Endodermal cell (in vitro differentiated cells): ENCODE measurements at regions not wholly inside any gene's neighbourhood (a gene's known extent, or its start where the extent isn't known, plus 50 kb on each side); places are given as distances from the start of the nearest gene placed in this dataset.
"Not testable (repeated sequence)": the region's sequence is repeated elsewhere in the genome, so short reads cannot be mapped to it uniquely, and the experiment has no call there.

Source experiments
- DNase-seq: peaks from one replicate; pipeline ENCODE4 v3.0.0-alpha.2; 2017
- H3K27ac ChIP-seq: 2 replicates; pipeline ENCODE4 v1.5.1; 2013; ENCODE audit warnings: mild to moderate bottlenecking, low read depth, low read length, moderate library complexity
- H3K27me3 ChIP-seq: 2 replicates; pipeline ENCODE4 v1.6.1; 2013; ENCODE audit warnings: mild to moderate bottlenecking, low read length, moderate library complexity; ENCODE audit not compliant: insufficient read depth, control insufficient read depth, poor library complexity, severe bottlenecking
- H3K36me3 ChIP-seq: 2 replicates; pipeline ENCODE4 v1.7.0; 2013; ENCODE audit warnings: mild to moderate bottlenecking, low read length, moderate library complexity; ENCODE audit not compliant: control insufficient read depth, insufficient read depth
- H3K4me1 ChIP-seq: one replicate; pipeline ENCODE4 v1.7.0; 2013; ENCODE audit warnings: low read length; ENCODE audit not compliant: control insufficient read depth, insufficient read depth
- H3K4me3 ChIP-seq: 2 replicates; pipeline ENCODE4 v1.5.1; 2013; ENCODE audit warnings: mild to moderate bottlenecking, low read length, moderate library complexity
- H3K9ac ChIP-seq: 2 replicates; pipeline ENCODE4 v1.6.1; 2013; ENCODE audit warnings: mild to moderate bottlenecking, low read length, moderate library complexity; ENCODE audit not compliant: poor library complexity, severe bottlenecking; ENCODE audit errors: extremely low read depth
- H3K9me3 ChIP-seq: 2 replicates; pipeline ENCODE4 v1.6.1; 2013; ENCODE audit warnings: mild to moderate bottlenecking, low read length, moderate library complexity; ENCODE audit not compliant: control insufficient read depth
- H3K27ac Mint-ChIP-seq: 2 replicates; pipeline ENCODE4 v1.8.0; 2020; ENCODE audit warnings: mixed read lengths
- H3K27me3 Mint-ChIP-seq: 2 replicates; pipeline ENCODE4 v1.8.0; 2021; ENCODE audit warnings: mild to moderate bottlenecking, mixed read lengths; ENCODE audit not compliant: insufficient read depth
- H3K36me3 Mint-ChIP-seq: 2 replicates; pipeline ENCODE4 v1.8.0; 2020; ENCODE audit warnings: low read depth, mixed read lengths
- H3K4me1 Mint-ChIP-seq: 2 replicates; pipeline ENCODE4 v1.8.0; 2020; ENCODE audit warnings: mixed read lengths
- H3K4me3 Mint-ChIP-seq: 2 replicates; pipeline ENCODE4 v1.8.0; 2020; ENCODE audit warnings: mild to moderate bottlenecking, moderate library complexity, mixed read lengths
- H3K9me3 Mint-ChIP-seq: 2 replicates; pipeline ENCODE4 v1.8.0; 2020; ENCODE audit warnings: mild to moderate bottlenecking, mixed read lengths
- WGBS, 2 experiments: methylation state at CpG; one replicate each; pipeline versions ENCODE4 v1.1.5 to v1.1.7; 2013; ENCODE audit warnings: missing lambda C conversion rate in 2 of 2, mixed read lengths in 1 of 2; ENCODE audit not compliant: insufficient coverage in 1 of 2, insufficient read length in 1 of 2; 5-methylcytosine and 5-hydroxymethylcytosine counted together
- TF ChIP-seq, protein P1 (sequence below): fragments of 200-600 bp; sonication (generic); conservative IDR thresholded peaks from 2 replicates; pipeline ENCODE4 v1.5.0; 2021; ENCODE audit warnings: antibody characterized with exemption, mild to moderate bottlenecking

- not testable (repeated sequence) for H3K9me3 Mint-ChIP-seq, H3K4me3 Mint-ChIP-seq, H3K9me3 ChIP-seq, H3K27ac ChIP-seq, H3K27me3 Mint-ChIP-seq, H3K27ac Mint-ChIP-seq, H3K4me1 ChIP-seq, H3K9ac ChIP-seq, H3K4me3 ChIP-seq, H3K36me3 Mint-ChIP-seq, H3K4me1 Mint-ChIP-seq, H3K36me3 ChIP-seq
- TF ChIP-seq, protein P1, sequence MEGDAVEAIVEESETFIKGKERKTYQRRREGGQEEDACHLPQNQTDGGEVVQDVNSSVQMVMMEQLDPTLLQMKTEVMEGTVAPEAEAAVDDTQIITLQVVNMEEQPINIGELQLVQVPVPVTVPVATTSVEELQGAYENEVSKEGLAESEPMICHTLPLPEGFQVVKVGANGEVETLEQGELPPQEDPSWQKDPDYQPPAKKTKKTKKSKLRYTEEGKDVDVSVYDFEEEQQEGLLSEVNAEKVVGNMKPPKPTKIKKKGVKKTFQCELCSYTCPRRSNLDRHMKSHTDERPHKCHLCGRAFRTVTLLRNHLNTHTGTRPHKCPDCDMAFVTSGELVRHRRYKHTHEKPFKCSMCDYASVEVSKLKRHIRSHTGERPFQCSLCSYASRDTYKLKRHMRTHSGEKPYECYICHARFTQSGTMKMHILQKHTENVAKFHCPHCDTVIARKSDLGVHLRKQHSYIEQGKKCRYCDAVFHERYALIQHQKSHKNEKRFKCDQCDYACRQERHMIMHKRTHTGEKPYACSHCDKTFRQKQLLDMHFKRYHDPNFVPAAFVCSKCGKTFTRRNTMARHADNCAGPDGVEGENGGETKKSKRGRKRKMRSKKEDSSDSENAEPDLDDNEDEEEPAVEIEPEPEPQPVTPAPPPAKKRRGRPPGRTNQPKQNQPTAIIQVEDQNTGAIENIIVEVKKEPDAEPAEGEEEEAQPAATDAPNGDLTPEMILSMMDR = peak; percentile 63
- 90 to 92% methylated on average over 4 to 9 of the region's 9 CpGs for WGBS, 2 experiments
- peak; percentile 77 for DNase-seq
- H3K27me3 ChIP-seq = peaks cover 11% of the 10 kb centered on the region
Observed at GRCh38 chr2:138386191-138386590, 115.4 kb upstream of the SPOPL start.

DNA sequence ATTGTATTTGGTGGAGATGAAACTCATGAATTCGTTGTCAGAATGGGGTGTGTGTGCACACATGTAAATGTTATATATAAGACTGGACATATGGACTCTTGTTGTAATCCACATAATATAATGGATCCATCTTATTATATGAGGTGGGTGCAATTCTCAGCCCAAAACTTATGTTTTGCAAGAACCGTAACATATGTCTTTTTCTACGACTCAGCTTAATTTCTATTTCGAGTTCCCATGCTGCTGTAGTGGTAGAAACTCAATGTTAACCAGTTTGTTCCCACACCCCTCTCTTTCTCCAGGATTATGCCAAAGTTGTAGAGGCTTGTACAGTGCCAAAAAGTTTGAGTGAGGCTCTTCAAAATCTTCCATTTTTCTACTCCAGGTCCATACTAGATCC, 112.5 kb upstream of the SPOPL start:
- no peaks in the 10 kb centered on the region for H3K27me3 Mint-ChIP-seq
- H3K27ac Mint-ChIP-seq = no peak overlapping the region
- DNase-seq = no peak

DNA sequence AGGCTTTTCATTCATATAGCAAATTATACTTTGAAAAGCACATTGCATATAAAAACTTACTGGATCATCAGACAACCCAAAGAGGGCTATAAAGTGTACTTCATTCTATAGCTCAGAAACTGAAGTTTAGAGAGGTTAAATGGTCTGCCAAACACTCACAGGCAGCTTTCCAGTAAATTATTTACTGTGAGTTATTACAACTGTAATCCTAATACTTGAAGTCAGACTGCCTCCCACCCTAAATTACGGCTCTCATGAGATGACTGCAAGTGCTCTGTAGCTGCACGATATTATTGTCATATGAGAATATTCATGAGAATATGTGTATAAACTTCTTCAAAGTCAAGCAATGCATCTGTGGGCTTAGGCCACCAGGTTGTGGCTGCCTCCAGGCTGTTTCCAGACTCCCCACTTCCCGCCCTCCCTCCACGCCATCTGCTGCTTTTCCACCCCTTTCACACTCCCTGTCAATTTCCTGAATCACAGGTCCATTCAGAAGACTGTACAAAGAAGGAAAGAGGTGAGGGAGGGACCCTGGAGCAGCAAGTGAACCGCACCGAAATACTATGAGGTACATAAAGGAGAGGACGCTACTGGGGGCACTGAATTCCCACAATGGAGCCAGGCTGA, 111.1 kb upstream of the SPOPL start:
- Mint-ChIP-seq H3K27ac (no peak overlapping the region), H3K27me3 (no peaks in the 10 kb centered on the region), H3K4me1 (no peaks in the 10 kb centered on the region), H3K36me3 (no peaks in the 10 kb centered on the region), H3K9me3 (no peaks in the 10 kb centered on the region), H3K4me3 (no peak overlapping the region)
- Histone ChIP-seq H3K27me3 (no peaks in the 10 kb centered on the region), H3K4me1 (no peaks in the 10 kb centered on the region), H3K36me3 (no peaks in the 10 kb centered on the region), H3K4me3 (no peak overlapping the region), H3K9me3 (no peaks in the 10 kb centered on the region), H3K9ac (no peak overlapping the region), H3K27ac (peak overlapping the region; percentile 47)
- DNase-seq = no peak
- TF ChIP-seq, protein P1 = no peak
- 93 to 96% methylated on average over 3 to 7 of the region's 7 CpGs for WGBS, 2 experiments

More for the DNA sequence above, 112.5 kb upstream of the SPOPL start:
- Mint-ChIP-seq H3K9me3 (no peaks in the 10 kb centered on the region), H3K4me3 (no peak overlapping the region), H3K4me1 (no peaks in the 10 kb centered on the region), H3K36me3 (no peaks in the 10 kb centered on the region)
- Histone ChIP-seq H3K9me3 (no peaks in the 10 kb centered on the region), H3K27ac (no peak overlapping the region), H3K9ac (no peak overlapping the region), H3K4me1 (no peaks in the 10 kb centered on the region), H3K4me3 (no peak overlapping the region), H3K27me3 (no peaks in the 10 kb centered on the region), H3K36me3 (no peaks in the 10 kb centered on the region)
- WGBS, 2 experiments = 95 to 97% methylated on average over 4 of the region's 4 CpGs
- TF ChIP-seq, protein P1 = no peak
